Ishikawa (cell line): ENCODE measurements at regions not wholly inside any gene's neighbourhood (a gene's known extent, or its start where the extent isn't known, plus 50 kb on each side); places are given as distances from the start of the nearest gene placed in this dataset.

Source experiments
- CEBPB ChIP-seq: IDR thresholded peaks from 2 replicates; pipeline ENCODE4 v1.6.1; 2012
- EP300 ChIP-seq: IDR thresholded peaks from 2 replicates; pipeline ENCODE4 v1.6.1; 2012; ENCODE audit warnings: borderline replicate concordance
- NFIC ChIP-seq: IDR thresholded peaks from 2 replicates; pipeline ENCODE4 v1.6.1; 2012
- TAF1 ChIP-seq: IDR thresholded peaks from 2 replicates; pipeline ENCODE4 v1.6.1; 2012; ENCODE audit warnings: low read depth, mild to moderate bottlenecking
- TEAD4 ChIP-seq: IDR thresholded peaks from 2 replicates; pipeline ENCODE4 v1.6.1; 2012
- YY1 ChIP-seq: IDR thresholded peaks from 2 replicates; pipeline ENCODE4 v1.6.1; 2012; ENCODE audit warnings: low read depth
- ZBTB7A ChIP-seq: IDR thresholded peaks from 2 replicates; pipeline ENCODE4 v1.6.1; 2012; ENCODE audit warnings: low read depth
- TF ChIP-seq, protein P1 (sequence below): IDR thresholded peaks from 2 replicates; pipeline ENCODE4 v1.6.1; 2012

DNA sequence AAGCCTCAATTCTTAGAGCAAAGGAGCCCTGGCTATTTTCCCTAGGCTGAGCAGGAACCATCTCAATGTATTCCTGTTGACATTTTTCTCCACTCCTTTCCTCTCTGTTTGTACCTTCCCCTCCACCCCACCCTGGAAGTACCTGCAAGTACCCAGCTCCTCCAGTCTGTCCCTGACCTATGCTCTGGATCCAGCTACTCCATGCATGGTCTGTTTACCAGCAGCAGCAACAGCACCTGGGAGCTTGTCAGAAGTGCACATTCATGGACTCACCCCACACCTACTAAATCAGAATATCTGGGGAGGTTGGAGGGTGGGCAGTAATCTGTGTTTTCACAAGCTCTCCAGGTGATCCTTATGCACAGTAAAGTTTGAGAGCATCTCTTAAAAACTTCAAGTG is 240.7 kb upstream of the UMPS start:
- TF ChIP-seq, protein P1, sequence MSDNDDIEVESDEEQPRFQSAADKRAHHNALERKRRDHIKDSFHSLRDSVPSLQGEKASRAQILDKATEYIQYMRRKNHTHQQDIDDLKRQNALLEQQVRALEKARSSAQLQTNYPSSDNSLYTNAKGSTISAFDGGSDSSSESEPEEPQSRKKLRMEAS: no peak
- no peak for TF ChIP-seq YY1
- TF ChIP-seq ZBTB7A: no peak
- no peak for TF ChIP-seq TAF1
- no peak for TF ChIP-seq NFIC
- no peak for TF ChIP-seq TEAD4
- TF ChIP-seq EP300: no peak
- no peak for TF ChIP-seq CEBPB
